ENCODE measurements at regions not wholly inside any gene's neighbourhood (a gene's known extent, or its start where the extent isn't known, plus 50 kb on each side); places are given as distances from the start of the nearest gene placed in this dataset.

- H3K4me1 ChIP-seq: peaks cover 4% of the 10 kb centered on the region
- no peaks in the 10 kb centered on the region for H3K36me3 ChIP-seq (ENCODE audit: control insufficient read depth, insufficient read depth, low read length)
- TF ChIP-seq CTCF (IDR thresholded peaks at IDR 0.05): no peak
- no peaks in the 10 kb centered on the region for H3K9me3 ChIP-seq (ENCODE audit: control insufficient read depth, low read length)
- H3K79me2 ChIP-seq: no peaks in the 10 kb centered on the region
- no peaks in the 10 kb centered on the region for H3K27me3 ChIP-seq (ENCODE audit: control insufficient read depth, insufficient read depth, low read length)
- no peak overlapping the region for H3K4me2 ChIP-seq (ENCODE audit: low read length)
- H3K27ac ChIP-seq: no peak overlapping the region
- H3K9ac ChIP-seq: no peak overlapping the region
- H2AFZ ChIP-seq: no peak overlapping the region
- no peak overlapping the region for H3K4me3 ChIP-seq (ENCODE audit: low read depth, low read length)
These were observed 81.0 kb upstream of the CAV2 start for GRCh38 chr7:116418524-116418923.

DNA sequence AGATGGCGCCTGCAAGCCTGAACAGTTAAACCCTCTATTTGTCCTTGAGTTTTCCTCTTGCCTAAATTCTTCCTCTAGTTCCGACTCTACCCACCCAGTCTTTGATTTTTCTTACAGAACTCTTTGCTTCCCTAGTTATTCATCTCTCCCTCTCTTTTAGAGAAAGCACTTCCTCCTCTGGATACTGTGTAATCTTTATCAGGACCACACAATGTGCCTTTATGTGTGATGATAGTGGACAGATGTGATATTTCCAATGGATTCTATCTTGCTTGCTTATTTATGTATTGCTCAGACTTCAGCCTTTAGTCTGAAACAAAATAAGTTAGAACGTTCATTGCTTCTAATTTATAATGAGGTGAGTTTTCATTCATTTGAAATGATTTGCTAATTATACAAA, 79.5 kb upstream of the CAV2 start:
- peaks cover 4% of the 10 kb centered on the region for H3K4me1 ChIP-seq
- no peaks in the 10 kb centered on the region for H3K36me3 ChIP-seq (ENCODE audit: control insufficient read depth, insufficient read depth, low read length)
- no peaks in the 10 kb centered on the region for H3K9me3 ChIP-seq (ENCODE audit: control insufficient read depth, low read length)
- H3K9ac ChIP-seq: no peak overlapping the region
- no peaks in the 10 kb centered on the region for H3K27me3 ChIP-seq (ENCODE audit: control insufficient read depth, insufficient read depth, low read length)
- no peak overlapping the region for H3K27ac ChIP-seq
- H3K4me2 ChIP-seq (ENCODE audit: low read length): no peak overlapping the region
- no peak overlapping the region for H2AFZ ChIP-seq
- TF ChIP-seq CTCF (IDR thresholded peaks at IDR 0.05): no peak
- H3K4me3 ChIP-seq (ENCODE audit: low read depth, low read length): no peak overlapping the region
- H3K79me2 ChIP-seq: no peaks in the 10 kb centered on the region

- Histone ChIP-seq H3K4me3 (ENCODE audit: low read depth, low read length) (no peak overlapping the region), H3K27ac (no peak overlapping the region), H2AFZ (no peak overlapping the region), H3K79me2 (no peaks in the 10 kb centered on the region), H3K9ac (no peak overlapping the region), H3K4me1 (peaks cover 4% of the 10 kb centered on the region), H3K27me3 (ENCODE audit: control insufficient read depth, insufficient read depth, low read length) (no peaks in the 10 kb centered on the region), H3K9me3 (ENCODE audit: control insufficient read depth, low read length) (no peaks in the 10 kb centered on the region), H3K4me2 (ENCODE audit: low read length) (no peak overlapping the region), H3K36me3 (ENCODE audit: control insufficient read depth, insufficient read depth, low read length) (no peaks in the 10 kb centered on the region)
- TF ChIP-seq CTCF (IDR thresholded peaks at IDR 0.05): no peak
These were observed 78.2 kb upstream of the CAV2 start for GRCh38 chr7:116421298-116421697.

DNA sequence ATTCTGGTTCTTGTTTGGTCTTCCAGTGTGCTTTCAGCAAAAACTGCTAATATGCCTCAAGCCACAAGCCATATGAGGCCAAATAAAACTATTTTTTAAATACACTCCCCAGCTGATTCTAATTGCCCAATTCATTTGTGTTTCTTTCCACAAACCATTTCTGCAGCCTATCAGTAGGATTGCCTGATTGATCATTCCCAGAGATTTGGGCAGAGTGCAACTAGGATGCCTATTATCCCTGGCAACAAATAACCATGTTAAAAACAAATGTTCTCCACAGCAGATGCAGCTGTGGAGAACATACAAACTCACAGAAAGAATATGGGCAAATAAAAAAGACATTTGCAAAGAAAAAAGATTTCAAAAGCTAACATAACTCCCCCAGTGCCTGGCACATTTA, 76.9 kb upstream of the CAV2 start:
- Histone ChIP-seq H3K4me3 (ENCODE audit: low read depth, low read length) (no peak overlapping the region), H3K9ac (no peak overlapping the region)
- no peak for TF ChIP-seq CTCF (IDR thresholded peaks at IDR 0.05)

DNA sequence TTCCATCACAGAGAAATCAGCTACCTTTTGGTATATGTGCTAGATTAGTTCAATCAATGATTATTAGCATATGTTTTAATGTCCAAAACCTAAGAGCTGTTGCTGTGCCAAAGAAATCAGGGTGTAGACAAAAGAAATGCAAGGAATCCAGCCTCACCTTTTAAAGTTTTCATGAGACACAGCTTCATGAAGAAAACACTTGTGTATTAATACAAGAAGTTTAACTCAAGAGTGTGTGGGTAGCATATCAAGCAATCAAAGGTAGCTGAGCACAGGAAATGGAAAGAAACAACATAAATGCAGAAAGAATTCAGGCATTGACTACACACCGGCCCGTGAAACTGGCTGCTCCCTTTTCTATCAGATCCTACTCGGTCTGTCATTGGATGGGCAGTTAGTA, 76.0 kb upstream of the CAV2 start:
- Histone ChIP-seq H3K36me3 (ENCODE audit: control insufficient read depth, insufficient read depth, low read length) (no peaks in the 10 kb centered on the region), H3K9ac (no peak overlapping the region), H3K4me2 (ENCODE audit: low read length) (no peak overlapping the region), H3K79me2 (no peaks in the 10 kb centered on the region), H3K27me3 (ENCODE audit: control insufficient read depth, insufficient read depth, low read length) (no peaks in the 10 kb centered on the region), H3K27ac (no peak overlapping the region), H3K4me1 (no peaks in the 10 kb centered on the region), H2AFZ (no peak overlapping the region), H3K9me3 (ENCODE audit: control insufficient read depth, low read length) (no peaks in the 10 kb centered on the region), H3K4me3 (ENCODE audit: low read depth, low read length) (no peak overlapping the region)
- TF ChIP-seq CTCF (IDR thresholded peaks at IDR 0.05): no peak

More for the DNA sequence above, 76.9 kb upstream of the CAV2 start:
- H3K27me3 ChIP-seq (ENCODE audit: control insufficient read depth, insufficient read depth, low read length): no peaks in the 10 kb centered on the region
- no peak overlapping the region for H3K27ac ChIP-seq
- H3K36me3 ChIP-seq (ENCODE audit: control insufficient read depth, insufficient read depth, low read length): no peaks in the 10 kb centered on the region
- H3K79me2 ChIP-seq: no peaks in the 10 kb centered on the region
- peaks cover 4% of the 10 kb centered on the region for H3K4me1 ChIP-seq
- no peak overlapping the region for H3K4me2 ChIP-seq (ENCODE audit: low read length)
- H2AFZ ChIP-seq: no peak overlapping the region
- H3K9me3 ChIP-seq (ENCODE audit: control insufficient read depth, low read length): no peaks in the 10 kb centered on the region
